ENCODE measurements at regions not wholly inside any gene's neighbourhood (a gene's known extent, or its start where the extent isn't known, plus 50 kb on each side); places are given as distances from the start of the nearest gene placed in this dataset.

DNA sequence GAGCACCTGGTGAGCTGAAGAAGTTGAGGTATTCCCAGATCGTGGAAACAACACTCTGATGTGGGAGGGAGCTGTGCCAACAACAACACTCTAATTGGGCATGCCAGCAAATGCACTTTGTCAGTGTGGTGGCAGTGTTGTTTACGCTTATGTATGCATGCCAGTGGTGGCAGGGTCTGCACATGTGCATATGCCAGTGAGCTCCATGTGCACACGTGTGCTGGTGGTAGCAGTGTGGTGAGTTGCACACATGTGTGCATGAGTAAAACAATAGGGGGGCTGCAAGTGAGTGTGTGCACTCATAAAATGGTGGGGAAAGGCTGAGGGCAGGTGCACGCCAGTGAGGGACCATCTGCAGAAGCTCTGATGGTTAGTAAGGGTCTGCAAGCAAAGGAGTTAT is 134.2 kb downstream of the DMRTA1 start:
- ChIA-PET CTCF (interaction anchor here (1.8 kb wide), 1 partner anchor 10 kb away, joined by 3 read pairs; no protein-coding TSS in a partner anchor), POLR2A (no interaction called here)
- H3K27me3 ChIP-seq (ENCODE audit: control insufficient read depth, insufficient read depth, low read length): no peaks in the 10 kb centered on the region
- no peaks in the 10 kb centered on the region for H3K36me3 ChIP-seq (ENCODE audit: control insufficient read depth, insufficient read depth, low read length)
- DNase-seq (ENCODE audit: low read depth): no peak
- H3K4me3 ChIP-seq (ENCODE audit: low read depth, low read length): no peak overlapping the region
- TF ChIP-seq, protein P1, sequence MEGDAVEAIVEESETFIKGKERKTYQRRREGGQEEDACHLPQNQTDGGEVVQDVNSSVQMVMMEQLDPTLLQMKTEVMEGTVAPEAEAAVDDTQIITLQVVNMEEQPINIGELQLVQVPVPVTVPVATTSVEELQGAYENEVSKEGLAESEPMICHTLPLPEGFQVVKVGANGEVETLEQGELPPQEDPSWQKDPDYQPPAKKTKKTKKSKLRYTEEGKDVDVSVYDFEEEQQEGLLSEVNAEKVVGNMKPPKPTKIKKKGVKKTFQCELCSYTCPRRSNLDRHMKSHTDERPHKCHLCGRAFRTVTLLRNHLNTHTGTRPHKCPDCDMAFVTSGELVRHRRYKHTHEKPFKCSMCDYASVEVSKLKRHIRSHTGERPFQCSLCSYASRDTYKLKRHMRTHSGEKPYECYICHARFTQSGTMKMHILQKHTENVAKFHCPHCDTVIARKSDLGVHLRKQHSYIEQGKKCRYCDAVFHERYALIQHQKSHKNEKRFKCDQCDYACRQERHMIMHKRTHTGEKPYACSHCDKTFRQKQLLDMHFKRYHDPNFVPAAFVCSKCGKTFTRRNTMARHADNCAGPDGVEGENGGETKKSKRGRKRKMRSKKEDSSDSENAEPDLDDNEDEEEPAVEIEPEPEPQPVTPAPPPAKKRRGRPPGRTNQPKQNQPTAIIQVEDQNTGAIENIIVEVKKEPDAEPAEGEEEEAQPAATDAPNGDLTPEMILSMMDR (IDR thresholded peaks at IDR 0.05; ENCODE audit: insufficient read depth, low read depth, low read length): no peak

DNA sequence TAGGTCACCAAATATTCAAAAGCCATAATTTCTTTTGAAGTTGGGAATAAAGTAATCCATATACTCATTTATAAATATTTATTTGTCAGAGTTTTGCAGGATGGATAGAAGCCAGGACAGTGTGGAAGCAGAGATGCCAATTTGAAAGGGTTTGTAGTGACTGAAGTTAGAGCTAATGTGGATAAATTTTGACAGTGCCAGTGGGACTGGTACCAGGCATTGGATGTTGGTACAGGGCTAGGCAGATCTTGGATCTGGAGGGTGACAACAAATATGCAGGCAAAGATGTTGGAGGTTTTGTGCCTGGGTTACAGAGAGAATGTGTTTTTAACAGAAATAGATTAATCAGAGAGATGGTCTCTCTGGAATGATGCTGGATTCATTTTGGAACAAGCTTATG is 135.6 kb downstream of the DMRTA1 start:
- DNase-seq (ENCODE audit: low read depth): no peak
- ChIA-PET POLR2A (no interaction called here), CTCF (interaction anchor here (1.8 kb wide), 1 partner anchor 9 kb away, joined by 3 read pairs; no protein-coding TSS in a partner anchor)
- TF ChIP-seq, protein P1 (IDR thresholded peaks at IDR 0.05; ENCODE audit: insufficient read depth, low read depth, low read length): no peak
- no peak overlapping the region for H3K4me3 ChIP-seq (ENCODE audit: low read depth, low read length)
- no peaks in the 10 kb centered on the region for H3K27me3 ChIP-seq (ENCODE audit: control insufficient read depth, insufficient read depth, low read length)
- no peaks in the 10 kb centered on the region for H3K36me3 ChIP-seq (ENCODE audit: control insufficient read depth, insufficient read depth, low read length)

GRCh38 chr9:22588918-22589317 is 142.3 kb downstream of the DMRTA1 start:
- POLR2A ChIA-PET: no interaction called here
- no peaks in the 10 kb centered on the region for H3K36me3 ChIP-seq (ENCODE audit: control insufficient read depth, insufficient read depth, low read length)
- CTCF ChIA-PET: no interaction called here
- TF ChIP-seq, protein P1 (IDR thresholded peaks at IDR 0.05; ENCODE audit: insufficient read depth, low read depth, low read length): no peak
- H3K27me3 ChIP-seq (ENCODE audit: control insufficient read depth, insufficient read depth, low read length): no peaks in the 10 kb centered on the region
- DNase-seq (ENCODE audit: low read depth): no peak
- no peak overlapping the region for H3K4me3 ChIP-seq (ENCODE audit: low read depth, low read length)

DNA sequence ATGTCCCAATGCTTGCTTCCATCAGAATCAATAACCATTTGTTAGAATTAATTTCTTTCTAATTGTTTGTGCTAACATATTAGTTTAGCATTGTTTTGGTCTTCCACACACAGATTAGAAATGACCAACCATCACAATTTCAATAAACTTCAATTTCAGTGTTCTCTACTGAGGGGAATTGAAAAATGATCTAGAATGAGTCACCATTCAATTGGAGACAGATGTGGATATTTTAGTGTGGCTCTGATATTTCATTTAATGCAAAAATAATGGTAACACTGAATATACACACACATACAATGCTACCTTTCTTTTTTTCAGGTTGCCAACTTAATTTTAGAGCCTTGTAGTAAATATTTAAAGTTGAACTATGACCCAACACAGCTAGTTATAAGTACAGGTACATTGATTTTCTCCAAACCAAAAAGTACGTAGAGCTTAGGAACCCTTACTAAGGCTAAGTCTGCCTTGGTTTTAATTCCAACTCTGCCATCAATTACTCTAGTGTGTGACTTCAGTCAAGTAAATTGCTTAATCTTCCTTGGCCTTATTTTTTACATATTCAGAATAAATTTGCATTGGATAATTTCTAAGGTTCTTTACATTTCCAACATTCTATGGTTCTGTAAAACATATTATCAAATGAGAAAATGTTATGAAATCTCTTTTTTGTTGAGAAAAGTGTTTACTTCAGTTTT is 143.9 kb downstream of the DMRTA1 start:
- CTCF ChIA-PET: interaction anchor here (1.5 kb wide), 1 partner anchor 9 kb away, joined by 3 read pairs; no protein-coding TSS in a partner anchor

DNA sequence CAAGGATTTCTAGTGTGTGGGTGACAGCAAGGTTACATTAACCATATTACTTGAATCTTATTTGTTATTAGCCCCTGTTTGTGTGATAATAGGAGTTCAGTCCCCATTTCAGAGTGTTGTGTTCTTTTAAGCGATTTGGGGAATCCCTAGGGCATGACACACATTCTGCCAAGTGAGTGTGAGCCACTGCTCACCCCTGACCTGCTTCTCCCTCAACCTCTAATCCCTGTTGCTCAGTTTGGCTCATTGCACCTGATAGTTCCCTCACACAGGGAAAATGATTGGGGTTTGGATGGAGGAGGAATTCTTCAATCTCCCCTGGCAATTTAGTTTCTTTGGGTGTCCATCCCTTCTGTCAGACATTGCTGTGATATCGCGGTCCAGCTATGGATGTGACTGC is 149.2 kb downstream of the DMRTA1 start:
- TF ChIP-seq, protein P1 (IDR thresholded peaks at IDR 0.05; ENCODE audit: insufficient read depth, low read depth, low read length): no peak
- Histone ChIP-seq H3K27me3 (ENCODE audit: control insufficient read depth, insufficient read depth, low read length) (no peaks in the 10 kb centered on the region), H3K4me3 (ENCODE audit: low read depth, low read length) (no peak overlapping the region), H3K36me3 (ENCODE audit: control insufficient read depth, insufficient read depth, low read length) (no peaks in the 10 kb centered on the region)
- CTCF ChIA-PET: no interaction called here
- POLR2A ChIA-PET: no interaction called here
- DNase-seq (ENCODE audit: low read depth): no peak

More for the DNA sequence above, 143.9 kb downstream of the DMRTA1 start:
- POLR2A ChIA-PET: no interaction called here
- Histone ChIP-seq H3K4me3 (ENCODE audit: low read depth, low read length) (no peak overlapping the region), H3K27me3 (ENCODE audit: control insufficient read depth, insufficient read depth, low read length) (no peaks in the 10 kb centered on the region), H3K36me3 (ENCODE audit: control insufficient read depth, insufficient read depth, low read length) (no peaks in the 10 kb centered on the region)
- TF ChIP-seq, protein P1 (IDR thresholded peaks at IDR 0.05; ENCODE audit: insufficient read depth, low read depth, low read length): no peak
- no peak for DNase-seq (ENCODE audit: low read depth)
